Gastrocnemius medialis (tissue), 4 donors: ENCODE measurements at regions not wholly inside any gene's neighbourhood (a gene's known extent, or its start where the extent isn't known, plus 50 kb on each side); places are given as distances from the start of the nearest gene placed in this dataset.

ENCODE experiments used
- CTCF ChIP-seq, 5 experiments: fragments of 450-650 bp in 3 of 5; fragments of 200-600 bp in 2 of 5; sonication (generic) in 2 of 5; IDR thresholded peaks in 4 of 5; conservative IDR thresholded peaks in 1 of 5; 1 replicate in 4 of 5; 2 replicates in 1 of 5; pipeline ENCODE4 v1.5.1; 2016 to 2019; ENCODE audit warnings: antibody characterized with exemption in 5 of 5, mild to moderate bottlenecking in 3 of 5, moderate library complexity in 3 of 5
- POLR2A ChIP-seq, 2 donors: fragments of 450-650 bp; IDR thresholded peaks; one replicate each; pipeline ENCODE4 v1.6.1; 2017; ENCODE audit warnings: antibody characterized with exemption in 2 of 2, mild to moderate bottlenecking in 2 of 2, moderate library complexity in 2 of 2

DNA sequence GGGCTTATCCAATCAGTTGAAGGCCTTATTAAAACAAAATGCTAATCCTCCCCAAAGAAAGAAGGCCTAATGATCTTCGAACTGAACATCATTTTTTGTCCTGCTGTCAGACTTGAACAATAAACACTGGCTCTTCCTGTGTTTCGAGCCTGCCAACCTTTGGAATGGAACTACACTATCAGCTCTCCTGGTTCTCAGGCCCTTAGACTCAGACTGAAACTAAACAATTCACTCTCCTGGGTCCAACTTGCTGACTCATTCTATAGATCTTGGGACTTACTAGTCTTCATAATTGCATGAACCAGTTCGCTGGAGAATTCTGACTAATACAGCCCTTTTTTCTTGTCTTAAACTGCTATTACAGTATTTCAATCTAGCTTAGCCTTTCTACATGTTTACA, 235.2 kb downstream of the LNPK start:
- TF ChIP-seq CTCF (IDR thresholded peaks at IDR 0.05 in 4 of 5, conservative IDR thresholded peaks at IDR 0.05 in 1 of 5) = no peak
- TF ChIP-seq POLR2A (IDR thresholded peaks at IDR 0.05) = no peak
